Bronchial epithelial cell (primary cell): ENCODE measurements at regions not wholly inside any gene's neighbourhood (a gene's known extent, or its start where the extent isn't known, plus 50 kb on each side); places are given as distances from the start of the nearest gene placed in this dataset.
A peak's percentile ranks its signal among the peaks of the same experiment; 100 is the strongest.

ENCODE experiments used
- DNase-seq: peaks from one replicate; pipeline ENCODE4 v3.0.0-alpha.2; 2010; ENCODE audit warnings: low read depth
- FAIRE-seq: peaks from 2 replicates; lab custom pipeline; 2011; peaks lifted over from hg19 to GRCh38; lab: Jason Lieb, UNC
- H3K27me3 ChIP-seq: 2 replicates; pipeline ENCODE4 v1.5.1; 2011; ENCODE audit warnings: low read length; ENCODE audit not compliant: control insufficient read depth, insufficient read depth
- H3K36me3 ChIP-seq: 2 replicates; pipeline ENCODE4 v1.5.1; 2011; ENCODE audit warnings: low read length; ENCODE audit not compliant: control insufficient read depth, insufficient read depth
- H3K4me3 ChIP-seq: 2 replicates; pipeline ENCODE4 v1.5.1; 2011; ENCODE audit warnings: mild to moderate bottlenecking, low read depth, low read length, control low read depth
- TF ChIP-seq, protein P1 (sequence below): IDR thresholded peaks from 2 replicates; pipeline ENCODE4 v1.5.1; 2011; ENCODE audit warnings: mild to moderate bottlenecking, moderate library complexity, low read length, control low read depth, inconsistent platforms; ENCODE audit not compliant: insufficient read depth, severe bottlenecking

DNA sequence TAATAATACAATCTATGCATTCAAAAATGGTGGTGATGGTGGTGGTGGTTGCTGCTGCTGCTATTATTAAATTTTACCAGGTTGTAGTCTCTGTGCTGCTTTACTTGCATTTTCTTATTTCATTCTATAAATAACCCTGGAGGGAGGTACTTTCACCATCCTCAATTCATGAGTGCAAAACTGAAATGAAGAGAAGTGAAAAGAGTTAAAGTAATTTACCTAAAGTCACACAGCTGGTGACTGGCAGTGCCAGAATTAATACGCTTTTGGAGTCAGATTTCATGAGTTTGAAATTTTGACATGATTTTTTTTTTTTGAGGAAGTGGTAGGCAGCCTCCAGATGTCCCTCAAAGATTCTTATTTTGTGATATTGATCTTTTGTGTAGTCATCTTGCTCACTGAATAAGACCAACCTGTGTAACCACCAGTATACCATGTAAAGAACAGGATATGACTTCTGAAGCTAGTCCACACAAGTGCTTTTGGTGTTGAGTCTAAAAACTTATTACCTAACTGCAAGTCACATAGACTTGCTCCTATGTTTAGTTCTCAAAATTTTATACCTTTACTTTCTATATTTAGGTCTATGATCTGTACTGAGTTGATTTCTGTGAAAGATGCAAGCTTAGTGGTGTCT is 218.8 kb downstream of the ZWINT start:
- TF ChIP-seq, protein P1, sequence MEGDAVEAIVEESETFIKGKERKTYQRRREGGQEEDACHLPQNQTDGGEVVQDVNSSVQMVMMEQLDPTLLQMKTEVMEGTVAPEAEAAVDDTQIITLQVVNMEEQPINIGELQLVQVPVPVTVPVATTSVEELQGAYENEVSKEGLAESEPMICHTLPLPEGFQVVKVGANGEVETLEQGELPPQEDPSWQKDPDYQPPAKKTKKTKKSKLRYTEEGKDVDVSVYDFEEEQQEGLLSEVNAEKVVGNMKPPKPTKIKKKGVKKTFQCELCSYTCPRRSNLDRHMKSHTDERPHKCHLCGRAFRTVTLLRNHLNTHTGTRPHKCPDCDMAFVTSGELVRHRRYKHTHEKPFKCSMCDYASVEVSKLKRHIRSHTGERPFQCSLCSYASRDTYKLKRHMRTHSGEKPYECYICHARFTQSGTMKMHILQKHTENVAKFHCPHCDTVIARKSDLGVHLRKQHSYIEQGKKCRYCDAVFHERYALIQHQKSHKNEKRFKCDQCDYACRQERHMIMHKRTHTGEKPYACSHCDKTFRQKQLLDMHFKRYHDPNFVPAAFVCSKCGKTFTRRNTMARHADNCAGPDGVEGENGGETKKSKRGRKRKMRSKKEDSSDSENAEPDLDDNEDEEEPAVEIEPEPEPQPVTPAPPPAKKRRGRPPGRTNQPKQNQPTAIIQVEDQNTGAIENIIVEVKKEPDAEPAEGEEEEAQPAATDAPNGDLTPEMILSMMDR, result no peak
- no peaks in the 10 kb centered on the region for H3K36me3 ChIP-seq
- DNase-seq, result no peak
- H3K4me3 ChIP-seq, result no peak overlapping the region
- H3K27me3 ChIP-seq, result no peaks in the 10 kb centered on the region
- FAIRE-seq, result no peak

DNA sequence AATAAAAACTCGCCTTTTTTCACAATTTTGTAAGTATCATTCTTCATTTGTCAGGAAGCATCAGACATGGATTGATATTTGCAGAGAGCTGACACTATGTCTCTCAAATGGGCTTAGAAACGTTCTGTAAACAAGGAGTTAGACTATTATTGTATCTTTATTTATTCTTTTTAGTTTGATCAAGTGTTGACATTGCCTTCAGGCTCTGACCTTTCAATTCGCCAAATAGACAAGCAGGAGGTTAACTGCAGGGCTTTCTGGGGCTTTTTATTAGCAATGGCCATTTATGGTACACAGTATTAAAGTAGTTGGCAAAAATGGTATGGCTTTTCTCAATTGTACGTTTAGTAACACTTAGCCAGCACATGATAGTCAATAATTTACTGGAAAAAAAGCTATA is 221.7 kb downstream of the ZWINT start:
- Histone ChIP-seq H3K4me3 (no peak overlapping the region), H3K27me3 (no peaks in the 10 kb centered on the region), H3K36me3 (no peaks in the 10 kb centered on the region)
- TF ChIP-seq, protein P1, result no peak
- FAIRE-seq (no peak), DNase-seq (no peak)

DNA sequence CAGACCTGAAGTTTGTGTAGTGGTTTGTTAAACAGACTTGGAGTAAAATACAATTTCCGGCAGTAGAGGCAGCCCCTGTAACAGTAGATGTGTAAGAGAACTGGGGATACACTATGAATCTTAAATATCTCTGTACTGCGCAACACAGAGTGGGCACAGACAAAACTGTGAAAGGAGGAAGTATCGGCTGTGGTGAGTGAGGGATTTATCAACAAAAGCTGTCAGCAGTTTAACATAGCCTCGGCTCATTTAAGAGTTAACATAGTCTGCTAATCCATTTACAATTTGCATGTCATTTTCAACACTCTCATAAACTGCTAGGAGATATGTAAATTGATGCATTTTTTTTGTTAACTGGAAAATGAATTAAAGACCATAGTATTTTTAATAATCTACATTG is 225.2 kb downstream of the ZWINT start:
- Histone ChIP-seq H3K4me3 (no peak overlapping the region), H3K36me3 (no peaks in the 10 kb centered on the region), H3K27me3 (no peaks in the 10 kb centered on the region)
- TF ChIP-seq, protein P1, result no peak
- no peak for FAIRE-seq
- DNase-seq, result no peak

DNA sequence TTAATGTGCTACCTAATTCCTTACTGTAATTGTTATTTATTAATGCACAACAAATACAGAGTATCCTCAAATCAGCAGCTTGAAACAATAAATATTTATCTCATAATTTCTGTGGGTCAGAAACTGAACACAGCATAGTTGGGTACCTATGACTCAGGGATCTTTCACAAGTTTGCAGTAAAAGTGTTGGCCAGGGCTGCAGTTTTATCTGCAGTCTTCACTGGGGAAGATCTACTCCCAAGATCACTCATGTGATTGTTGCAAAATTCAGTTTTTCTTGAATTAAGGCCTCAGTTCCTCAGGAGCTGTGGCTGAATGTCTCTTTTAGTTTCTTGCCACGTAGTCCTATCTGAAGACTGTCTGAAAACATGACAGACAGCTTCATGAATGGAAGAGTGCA is 237.8 kb downstream of the ZWINT start:
- H3K36me3 ChIP-seq, result no peaks in the 10 kb centered on the region
- no peaks in the 10 kb centered on the region for H3K27me3 ChIP-seq
- TF ChIP-seq, protein P1, result no peak
- FAIRE-seq, result no peak
- DNase-seq, result no peak
- no peak overlapping the region for H3K4me3 ChIP-seq

DNA sequence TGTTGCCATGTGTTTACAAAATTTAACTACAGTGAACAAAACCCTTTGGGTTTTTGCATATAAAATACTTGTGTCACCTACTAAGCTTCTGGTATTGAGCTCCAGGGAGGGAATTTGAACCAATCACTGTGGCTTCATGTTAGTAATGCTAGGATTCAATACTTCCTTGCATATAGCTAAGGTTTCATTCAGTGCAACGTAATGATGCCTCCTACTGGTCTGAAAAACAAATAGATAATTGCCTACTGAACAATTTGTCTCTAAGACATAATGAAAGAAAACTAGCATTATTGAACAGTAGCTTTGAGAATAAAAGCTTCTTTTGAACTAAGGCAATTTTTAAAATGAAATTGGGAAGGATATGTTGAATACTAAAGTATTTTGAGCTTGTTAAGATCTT is 244.4 kb downstream of the ZWINT start:
- Histone ChIP-seq H3K36me3 (no peaks in the 10 kb centered on the region), H3K4me3 (no peak overlapping the region), H3K27me3 (no peaks in the 10 kb centered on the region)
- FAIRE-seq (no peak), DNase-seq (peak; percentile 1)
- TF ChIP-seq, protein P1, result no peak

DNA sequence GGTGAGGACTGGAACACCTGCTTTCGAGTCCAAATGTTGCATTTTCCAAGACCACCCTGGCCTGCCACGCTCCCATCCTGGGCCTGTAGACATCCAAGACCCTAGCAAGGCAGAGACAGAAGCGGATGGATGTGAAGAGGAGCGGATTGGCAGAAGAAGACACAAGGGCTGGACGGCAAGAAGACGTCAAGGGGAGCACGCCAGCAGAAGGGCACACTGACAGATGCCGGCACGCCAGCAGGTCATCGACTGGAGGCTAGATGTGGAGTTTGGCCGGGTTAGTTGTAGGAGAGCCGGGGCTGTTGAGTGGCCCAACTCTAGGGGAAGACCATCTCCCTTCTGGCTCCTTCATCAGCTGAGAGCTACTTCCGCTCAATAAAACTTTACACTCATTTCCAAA is 251.6 kb downstream of the ZWINT start:
- Histone ChIP-seq H3K36me3 (no peaks in the 10 kb centered on the region), H3K4me3 (no peak overlapping the region), H3K27me3 (no peaks in the 10 kb centered on the region)
- TF ChIP-seq, protein P1, result no peak
- FAIRE-seq, result no peak
- DNase-seq, result no peak
